ENCODE measurements at regions not wholly inside any gene's neighbourhood (a gene's known extent, or its start where the extent isn't known, plus 50 kb on each side); places are given as distances from the start of the nearest gene placed in this dataset.

DNA sequence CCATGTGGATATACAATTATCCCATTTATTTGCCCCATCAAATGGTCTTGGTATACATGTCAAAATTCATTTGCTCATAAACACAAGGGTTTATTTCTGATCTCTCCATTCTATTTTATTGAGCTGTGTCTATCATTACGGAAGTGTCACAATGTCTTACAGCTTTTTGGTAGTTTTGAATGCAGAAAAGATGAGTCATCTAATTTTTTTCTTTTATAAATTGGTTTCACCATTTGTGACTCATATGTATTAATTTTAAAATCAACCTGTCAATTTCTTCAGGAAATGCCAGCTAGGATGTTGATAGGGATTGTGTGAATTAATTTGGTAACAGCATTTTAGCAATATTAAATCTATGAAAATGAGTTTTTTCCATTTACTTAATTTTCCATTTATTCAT is 2549.4 kb downstream of the PCDH9 start:
- TF ChIP-seq, protein P1, sequence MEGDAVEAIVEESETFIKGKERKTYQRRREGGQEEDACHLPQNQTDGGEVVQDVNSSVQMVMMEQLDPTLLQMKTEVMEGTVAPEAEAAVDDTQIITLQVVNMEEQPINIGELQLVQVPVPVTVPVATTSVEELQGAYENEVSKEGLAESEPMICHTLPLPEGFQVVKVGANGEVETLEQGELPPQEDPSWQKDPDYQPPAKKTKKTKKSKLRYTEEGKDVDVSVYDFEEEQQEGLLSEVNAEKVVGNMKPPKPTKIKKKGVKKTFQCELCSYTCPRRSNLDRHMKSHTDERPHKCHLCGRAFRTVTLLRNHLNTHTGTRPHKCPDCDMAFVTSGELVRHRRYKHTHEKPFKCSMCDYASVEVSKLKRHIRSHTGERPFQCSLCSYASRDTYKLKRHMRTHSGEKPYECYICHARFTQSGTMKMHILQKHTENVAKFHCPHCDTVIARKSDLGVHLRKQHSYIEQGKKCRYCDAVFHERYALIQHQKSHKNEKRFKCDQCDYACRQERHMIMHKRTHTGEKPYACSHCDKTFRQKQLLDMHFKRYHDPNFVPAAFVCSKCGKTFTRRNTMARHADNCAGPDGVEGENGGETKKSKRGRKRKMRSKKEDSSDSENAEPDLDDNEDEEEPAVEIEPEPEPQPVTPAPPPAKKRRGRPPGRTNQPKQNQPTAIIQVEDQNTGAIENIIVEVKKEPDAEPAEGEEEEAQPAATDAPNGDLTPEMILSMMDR (conservative IDR thresholded peaks at IDR 0.05; ENCODE audit: low read depth, low read length): no peak
- TF ChIP-seq, protein P2, sequence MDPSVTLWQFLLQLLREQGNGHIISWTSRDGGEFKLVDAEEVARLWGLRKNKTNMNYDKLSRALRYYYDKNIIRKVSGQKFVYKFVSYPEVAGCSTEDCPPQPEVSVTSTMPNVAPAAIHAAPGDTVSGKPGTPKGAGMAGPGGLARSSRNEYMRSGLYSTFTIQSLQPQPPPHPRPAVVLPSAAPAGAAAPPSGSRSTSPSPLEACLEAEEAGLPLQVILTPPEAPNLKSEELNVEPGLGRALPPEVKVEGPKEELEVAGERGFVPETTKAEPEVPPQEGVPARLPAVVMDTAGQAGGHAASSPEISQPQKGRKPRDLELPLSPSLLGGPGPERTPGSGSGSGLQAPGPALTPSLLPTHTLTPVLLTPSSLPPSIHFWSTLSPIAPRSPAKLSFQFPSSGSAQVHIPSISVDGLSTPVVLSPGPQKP (IDR thresholded peaks at IDR 0.05; ENCODE audit: borderline replicate concordance, low read depth, low read length): no peak
- TF ChIP-seq POLR2A (IDR thresholded peaks at IDR 0.05; ENCODE audit: low read depth, low read length): no peak
- TF ChIP-seq USF2 (IDR thresholded peaks at IDR 0.05; ENCODE audit: low read depth, low read length): no peak
- TF ChIP-seq CHD1 (IDR thresholded peaks at IDR 0.05; ENCODE audit: low read depth, low read length): no peak
